HEK293T (cell line): ENCODE measurements at regions not wholly inside any gene's neighbourhood (a gene's known extent, or its start where the extent isn't known, plus 50 kb on each side); places are given as distances from the start of the nearest gene placed in this dataset.

Source experiments
- CTCF ChIA-PET: fragments of 350-600 bp; formaldehyde crosslinking; extraction: SDS; loops from one replicate; lab custom pipeline; 2021; ENCODE audit warnings: antibody characterized with exemption, inconsistent platforms; lab: Yijun Ruan, JAX
- POLR2A ChIA-PET: fragments of 350-600 bp; formaldehyde crosslinking; extraction: SDS; loops from one replicate; lab custom pipeline; 2020; ENCODE audit warnings: antibody characterized with exemption, inconsistent platforms; lab: Yijun Ruan, JAX
- DNase-seq: peaks from one replicate; pipeline ENCODE4 v3.0.0; 2012; ENCODE audit warnings: mixed read lengths; ENCODE audit errors: extremely low spot score
- ARNT ChIP-seq: fragments of 450-650 bp; IDR thresholded peaks from 2 replicates; pipeline ENCODE4 v1.6.1; 2017; ENCODE audit warnings: mild to moderate bottlenecking
- BHLHE40 ChIP-seq: fragments of 450-650 bp; IDR thresholded peaks from 2 replicates; pipeline ENCODE4 v1.6.1; 2016; ENCODE audit warnings: mild to moderate bottlenecking, moderate library complexity, borderline replicate concordance
- CTBP1 ChIP-seq: fragments of 450-650 bp; IDR thresholded peaks from 2 replicates; pipeline ENCODE4 v1.6.1; 2016; ENCODE audit warnings: borderline replicate concordance
- ELF4 ChIP-seq: fragments of 450-650 bp; IDR thresholded peaks from 2 replicates; pipeline ENCODE4 v1.6.1; 2017; ENCODE audit warnings: antibody characterized with exemption
- FOXA1 ChIP-seq: fragments of 450-650 bp; IDR thresholded peaks from 2 replicates; pipeline ENCODE4 v1.6.1; 2016; ENCODE audit warnings: mild to moderate bottlenecking
- FOXK2 ChIP-seq: fragments of 450-650 bp; IDR thresholded peaks from 2 replicates; pipeline ENCODE4 v1.6.1; 2016; ENCODE audit warnings: mild to moderate bottlenecking
- FOXM1 ChIP-seq: fragments of 450-650 bp; IDR thresholded peaks from 2 replicates; pipeline ENCODE4 v1.6.1; 2017; ENCODE audit warnings: mild to moderate bottlenecking, borderline replicate concordance
- HDGF ChIP-seq: fragments of 450-650 bp; IDR thresholded peaks from 2 replicates; pipeline ENCODE4 v1.6.1; 2017; ENCODE audit warnings: antibody characterized with exemption, borderline replicate concordance
- L3MBTL2 ChIP-seq: fragments of 450-650 bp; conservative IDR thresholded peaks from 2 replicates; pipeline ENCODE4 v1.6.1; 2016; ENCODE audit warnings: mild to moderate bottlenecking
- LEF1 ChIP-seq: fragments of 450-650 bp; IDR thresholded peaks from 2 replicates; pipeline ENCODE4 v1.6.1; 2017; ENCODE audit warnings: mild to moderate bottlenecking, borderline replicate concordance
- NFRKB ChIP-seq: fragments of 450-650 bp; IDR thresholded peaks from 2 replicates; pipeline ENCODE4 v1.6.1; 2016; ENCODE audit warnings: mild to moderate bottlenecking, moderate library complexity
- SP1 ChIP-seq: fragments of 450-650 bp; IDR thresholded peaks from 2 replicates; pipeline ENCODE4 v1.6.1; 2017
- SUZ12 ChIP-seq: fragments of 450-650 bp; IDR thresholded peaks from 2 replicates; pipeline ENCODE4 v1.6.1; 2016; ENCODE audit warnings: mild to moderate bottlenecking
- TARDBP ChIP-seq: fragments of 450-650 bp; IDR thresholded peaks from 2 replicates; pipeline ENCODE4 v1.6.1; 2016
- ZNF384 ChIP-seq: fragments of 450-650 bp; IDR thresholded peaks from 2 replicates; pipeline ENCODE4 v1.6.1; 2016
- TF ChIP-seq, protein P1 (sequence below): fragments of 450-650 bp; IDR thresholded peaks from 2 replicates; pipeline ENCODE4 v1.6.1; 2016

DNA sequence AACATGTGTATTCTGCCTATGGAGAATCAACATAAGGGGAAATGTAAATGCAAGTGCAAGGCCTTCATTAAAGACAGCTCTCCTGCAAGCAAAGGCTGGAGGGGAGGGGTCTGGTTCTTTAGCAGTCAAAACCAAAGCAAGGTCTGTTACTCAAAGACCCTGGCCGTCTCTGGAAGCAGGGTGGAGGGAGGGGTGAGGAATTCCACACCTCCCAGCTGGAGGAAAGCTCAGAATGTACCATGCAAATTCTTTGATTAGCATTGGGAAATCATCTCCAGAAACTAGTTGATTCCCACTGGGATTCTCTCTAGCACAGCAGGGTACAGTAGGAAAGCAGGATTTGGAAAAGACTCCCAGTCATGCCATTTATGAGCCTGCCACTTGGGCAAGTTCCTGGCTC lies 77.3 kb upstream of the ASIC2 start:
- no peak for DNase-seq
- ChIA-PET POLR2A (no interaction called here), CTCF (no interaction called here)
- no peak for TF ChIP-seq HDGF
- no peak for TF ChIP-seq FOXK2
- TF ChIP-seq BHLHE40 = no peak
- TF ChIP-seq, protein P1, sequence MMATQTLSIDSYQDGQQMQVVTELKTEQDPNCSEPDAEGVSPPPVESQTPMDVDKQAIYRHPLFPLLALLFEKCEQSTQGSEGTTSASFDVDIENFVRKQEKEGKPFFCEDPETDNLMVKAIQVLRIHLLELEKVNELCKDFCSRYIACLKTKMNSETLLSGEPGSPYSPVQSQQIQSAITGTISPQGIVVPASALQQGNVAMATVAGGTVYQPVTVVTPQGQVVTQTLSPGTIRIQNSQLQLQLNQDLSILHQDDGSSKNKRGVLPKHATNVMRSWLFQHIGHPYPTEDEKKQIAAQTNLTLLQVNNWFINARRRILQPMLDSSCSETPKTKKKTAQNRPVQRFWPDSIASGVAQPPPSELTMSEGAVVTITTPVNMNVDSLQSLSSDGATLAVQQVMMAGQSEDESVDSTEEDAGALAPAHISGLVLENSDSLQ = no peak
- no peak for TF ChIP-seq ZNF384
- no peak for TF ChIP-seq NFRKB
- TF ChIP-seq TARDBP = no peak
- TF ChIP-seq ARNT = no peak
- no peak for TF ChIP-seq SP1
- TF ChIP-seq SUZ12 = no peak
- no peak for TF ChIP-seq FOXM1
- TF ChIP-seq CTBP1 = no peak
- no peak for TF ChIP-seq L3MBTL2
- TF ChIP-seq LEF1 = no peak
- TF ChIP-seq FOXA1 = no peak
- no peak for TF ChIP-seq ELF4

DNA sequence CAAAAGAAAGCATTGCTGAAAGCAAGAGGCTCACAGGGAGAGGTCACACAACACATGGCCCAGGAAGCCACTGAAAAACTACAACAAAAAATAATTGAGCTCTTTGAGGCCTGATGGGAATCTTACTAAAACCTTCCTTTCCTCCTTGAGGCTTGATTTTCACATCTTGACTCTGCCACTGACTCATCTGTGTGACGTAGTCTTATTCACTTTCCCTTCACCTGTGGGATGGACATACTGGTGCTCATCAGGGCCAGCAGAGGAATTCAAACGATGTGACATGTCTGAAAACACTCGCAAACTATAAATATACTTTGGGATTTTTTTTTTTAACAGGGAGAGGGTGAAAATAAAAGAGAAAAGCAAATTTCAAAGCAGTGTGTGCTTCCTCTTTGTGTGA lies 78.3 kb upstream of the ASIC2 start:
- ChIA-PET CTCF (no interaction called here), POLR2A (no interaction called here)
- DNase-seq = no peak
- no peak for TF ChIP-seq HDGF
- TF ChIP-seq CTBP1 = no peak
- no peak for TF ChIP-seq ARNT
- TF ChIP-seq SP1 = no peak
- TF ChIP-seq TARDBP = no peak
- no peak for TF ChIP-seq ZNF384
- TF ChIP-seq, protein P1 = no peak
- no peak for TF ChIP-seq BHLHE40

DNA sequence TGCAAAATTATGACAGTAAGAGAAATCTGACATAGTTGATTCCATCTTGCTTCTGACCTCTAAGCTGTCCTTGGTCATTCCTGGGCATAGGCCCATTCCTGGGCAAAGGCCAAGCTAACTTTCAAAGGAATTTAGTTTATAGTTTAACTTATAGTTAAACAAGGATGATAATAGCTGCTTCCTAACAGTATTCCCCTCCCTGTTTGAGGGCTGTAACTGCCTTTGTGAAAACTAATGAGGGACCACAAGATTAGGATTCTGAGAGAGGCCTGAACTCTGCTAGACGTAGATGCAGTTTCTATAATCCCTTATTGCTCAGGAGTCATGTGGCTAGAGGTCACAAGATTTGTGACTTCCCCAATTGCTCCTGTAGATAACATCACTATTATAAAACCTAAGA lies 80.2 kb upstream of the ASIC2 start:
- CTCF ChIA-PET = no interaction called here
- DNase-seq = no peak
- POLR2A ChIA-PET = no interaction called here
- no peak for TF ChIP-seq FOXK2
- TF ChIP-seq LEF1 = no peak
- TF ChIP-seq FOXM1 = no peak
- TF ChIP-seq TARDBP = no peak
- TF ChIP-seq SP1 = no peak
- TF ChIP-seq ARNT = no peak
- TF ChIP-seq CTBP1 = no peak
- no peak for TF ChIP-seq NFRKB
- TF ChIP-seq BHLHE40 = no peak
- TF ChIP-seq L3MBTL2 = no peak
- no peak for TF ChIP-seq SUZ12
- no peak for TF ChIP-seq ZNF384
- no peak for TF ChIP-seq FOXA1
- TF ChIP-seq, protein P1 = no peak
- no peak for TF ChIP-seq HDGF
- no peak for TF ChIP-seq ELF4

DNA sequence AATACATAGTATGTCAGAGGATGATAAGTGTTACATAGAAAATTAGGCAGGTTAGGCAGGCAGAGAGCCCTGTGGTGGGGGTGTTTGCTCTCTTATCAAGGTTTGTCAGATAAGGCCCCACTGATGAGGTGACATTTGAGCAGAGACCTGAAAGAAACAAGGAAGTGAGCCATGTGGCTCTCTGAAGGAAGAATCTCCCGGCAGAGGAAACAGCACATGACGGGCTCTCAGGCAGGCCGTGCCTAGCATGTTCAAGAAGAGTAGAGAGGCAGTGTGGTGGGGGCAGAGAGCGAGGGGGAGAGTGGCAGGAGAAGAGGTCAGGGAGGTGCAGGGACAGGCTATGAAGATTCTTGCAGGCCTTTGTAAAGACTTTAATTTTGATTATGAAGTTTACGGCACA lies 82.0 kb upstream of the ASIC2 start:
- no peak for DNase-seq
- TF ChIP-seq HDGF (no peak), NFRKB (no peak), FOXM1 (no peak), FOXK2 (no peak), CTBP1 (no peak), ZNF384 (no peak), LEF1 (no peak), BHLHE40 (no peak)
- TF ChIP-seq, protein P1 = no peak
- POLR2A ChIA-PET = no interaction called here
- CTCF ChIA-PET = no interaction called here

DNA sequence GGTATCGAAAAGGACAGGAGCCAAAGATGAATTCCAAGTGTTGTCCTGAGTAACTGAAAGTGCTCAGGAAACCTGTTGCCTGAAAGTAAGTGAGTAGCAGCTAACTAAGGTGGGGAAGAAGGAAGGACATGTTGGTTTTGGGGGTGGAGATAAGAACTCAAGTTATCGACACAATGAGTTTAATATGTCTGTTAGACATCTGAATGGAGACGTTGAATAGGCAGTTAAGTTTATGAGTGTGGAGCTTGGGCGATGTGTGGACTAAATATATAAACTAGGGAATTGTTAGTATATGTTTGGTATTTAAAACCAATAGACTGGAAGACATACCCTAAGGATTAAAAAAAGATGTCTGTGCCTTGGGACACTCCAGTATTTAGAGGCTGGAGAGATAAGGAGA lies 82.7 kb upstream of the ASIC2 start:
- no peak for TF ChIP-seq SUZ12
- no peak for TF ChIP-seq FOXA1
- TF ChIP-seq, protein P1 = no peak
- TF ChIP-seq ELF4 = no peak
- no peak for TF ChIP-seq SP1
- TF ChIP-seq ZNF384 = no peak
- no peak for TF ChIP-seq CTBP1
- no peak for TF ChIP-seq TARDBP
- TF ChIP-seq LEF1 = no peak
- no peak for TF ChIP-seq HDGF
- TF ChIP-seq BHLHE40 = no peak
- no peak for TF ChIP-seq L3MBTL2
- no peak for TF ChIP-seq FOXM1
- no peak for DNase-seq
- CTCF ChIA-PET = no interaction called here
- POLR2A ChIA-PET = no interaction called here
